ENCODE measurements at regions not wholly inside any gene's neighbourhood (a gene's known extent, or its start where the extent isn't known, plus 50 kb on each side); places are given as distances from the start of the nearest gene placed in this dataset.

- H3K4me3 ChIP-seq (ENCODE audit: low read depth, low read length) = no peak overlapping the region
- DNase-seq (ENCODE audit: low read depth) = no peak
- TF ChIP-seq POLR2A (IDR thresholded peaks at IDR 0.05; ENCODE audit: extremely low read depth, insufficient read length) (no peak), CTCF (IDR thresholded peaks at IDR 0.05; ENCODE audit: low read depth, low read length) (no peak), MYC (IDR thresholded peaks at IDR 0.05; ENCODE audit: low read depth, low read length) (no peak)
- TF ChIP-seq, protein P1, sequence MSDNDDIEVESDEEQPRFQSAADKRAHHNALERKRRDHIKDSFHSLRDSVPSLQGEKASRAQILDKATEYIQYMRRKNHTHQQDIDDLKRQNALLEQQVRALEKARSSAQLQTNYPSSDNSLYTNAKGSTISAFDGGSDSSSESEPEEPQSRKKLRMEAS (IDR thresholded peaks at IDR 0.05; ENCODE audit: low read depth, low read length) = no peak
These were observed 575.8 kb upstream of the PRMT6 start for GRCh38 chr1:106480629-106481028.

DNA sequence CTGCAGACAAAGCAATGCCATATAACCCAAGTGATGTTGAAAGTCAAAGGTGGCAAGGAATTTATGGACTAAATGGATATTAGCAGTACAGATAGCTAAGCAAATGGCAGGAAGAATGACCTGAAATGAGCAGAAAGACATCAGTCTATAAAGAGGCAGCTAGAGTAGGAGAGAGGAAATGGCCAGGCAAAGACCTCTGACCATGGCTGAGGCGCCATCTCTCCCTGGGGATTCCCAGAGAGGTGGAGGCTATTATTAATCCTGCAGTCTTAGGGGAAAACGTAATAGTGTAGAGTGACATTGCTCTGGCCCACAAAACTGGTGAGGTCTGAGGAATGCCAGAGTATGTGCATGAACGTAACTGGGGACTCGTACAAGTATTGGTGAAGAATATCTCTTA, 563.6 kb upstream of the PRMT6 start:
- TF ChIP-seq CTCF (IDR thresholded peaks at IDR 0.05; ENCODE audit: low read depth, low read length) = no peak
- TF ChIP-seq, protein P1 (IDR thresholded peaks at IDR 0.05; ENCODE audit: low read depth, low read length) = no peak
- no peak for TF ChIP-seq MYC (IDR thresholded peaks at IDR 0.05; ENCODE audit: low read depth, low read length)
- TF ChIP-seq POLR2A (IDR thresholded peaks at IDR 0.05; ENCODE audit: extremely low read depth, insufficient read length) = no peak
- no peak for DNase-seq (ENCODE audit: low read depth)
- H3K4me3 ChIP-seq (ENCODE audit: low read depth, low read length) = no peak overlapping the region

GRCh38 chr1:106494646-106495045, 561.8 kb upstream of the PRMT6 start:
- TF ChIP-seq MYC (IDR thresholded peaks at IDR 0.05; ENCODE audit: low read depth, low read length) = no peak

GRCh38 chr1:106498238-106498637, 558.2 kb upstream of the PRMT6 start:
- no peak for DNase-seq (ENCODE audit: low read depth)
- no peak for TF ChIP-seq CTCF (IDR thresholded peaks at IDR 0.05; ENCODE audit: low read depth, low read length)
- no peak for TF ChIP-seq POLR2A (IDR thresholded peaks at IDR 0.05; ENCODE audit: extremely low read depth, insufficient read length)
- no peak for TF ChIP-seq MYC (IDR thresholded peaks at IDR 0.05; ENCODE audit: low read depth, low read length)
- TF ChIP-seq, protein P1 (IDR thresholded peaks at IDR 0.05; ENCODE audit: low read depth, low read length) = no peak
- H3K4me3 ChIP-seq (ENCODE audit: low read depth, low read length) = no peak overlapping the region

More at GRCh38 chr1:106494646-106495045, 561.8 kb upstream of the PRMT6 start:
- no peak for DNase-seq (ENCODE audit: low read depth)
- H3K4me3 ChIP-seq (ENCODE audit: low read depth, low read length) = no peak overlapping the region

DNA sequence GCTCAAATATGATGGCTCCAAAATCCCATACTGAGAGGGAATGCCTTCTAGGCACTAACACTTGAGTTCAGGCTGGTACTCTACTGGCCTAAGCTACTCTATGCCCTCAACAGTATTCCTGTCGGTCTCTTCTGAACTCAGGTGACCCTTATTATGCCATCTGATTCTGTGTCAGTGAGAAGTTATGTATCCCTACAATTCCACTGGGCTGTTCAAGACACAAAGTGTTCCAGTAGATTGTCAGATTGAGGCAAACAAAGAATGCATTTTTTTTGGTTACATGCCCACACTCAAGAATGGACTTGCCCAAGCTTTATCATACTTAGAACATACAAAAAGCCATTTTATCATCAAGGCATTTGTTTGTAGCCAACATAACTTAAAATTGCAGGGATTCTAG, 553.8 kb upstream of the PRMT6 start:
- TF ChIP-seq, protein P1 (IDR thresholded peaks at IDR 0.05; ENCODE audit: low read depth, low read length) = no peak
- TF ChIP-seq MYC (IDR thresholded peaks at IDR 0.05; ENCODE audit: low read depth, low read length) (no peak), CTCF (IDR thresholded peaks at IDR 0.05; ENCODE audit: low read depth, low read length) (no peak), POLR2A (IDR thresholded peaks at IDR 0.05; ENCODE audit: extremely low read depth, insufficient read length) (no peak)
- no peak for DNase-seq (ENCODE audit: low read depth)

DNA sequence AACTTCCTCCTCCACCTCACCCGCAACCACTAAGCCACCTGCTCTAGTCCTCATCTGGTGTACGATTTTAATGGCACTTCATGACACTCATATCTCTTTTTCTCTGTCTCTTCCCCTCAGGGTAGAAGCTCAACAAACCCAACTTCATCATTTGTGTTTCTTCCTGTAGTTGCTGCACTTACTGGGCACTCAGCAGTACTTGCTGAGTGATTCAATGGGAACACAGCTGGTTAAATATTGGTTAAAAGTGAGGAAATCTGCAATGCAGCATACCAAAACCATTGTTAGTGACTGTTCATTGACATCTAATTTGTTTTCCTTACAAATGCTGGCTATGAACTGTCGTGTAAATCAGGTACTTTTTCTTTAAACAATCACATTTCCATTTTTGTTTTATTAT, 541.1 kb upstream of the PRMT6 start:
- TF ChIP-seq MYC (IDR thresholded peaks at IDR 0.05; ENCODE audit: low read depth, low read length) = no peak
- no peak for TF ChIP-seq CTCF (IDR thresholded peaks at IDR 0.05; ENCODE audit: low read depth, low read length)
- TF ChIP-seq POLR2A (IDR thresholded peaks at IDR 0.05; ENCODE audit: extremely low read depth, insufficient read length) = no peak
- TF ChIP-seq, protein P1 (IDR thresholded peaks at IDR 0.05; ENCODE audit: low read depth, low read length) = no peak
- H3K4me3 ChIP-seq (ENCODE audit: low read depth, low read length) = no peak overlapping the region
- DNase-seq (ENCODE audit: low read depth) = no peak

More for the DNA sequence above, 553.8 kb upstream of the PRMT6 start:
- H3K4me3 ChIP-seq (ENCODE audit: low read depth, low read length) = no peak overlapping the region
